H9 (cell line): ENCODE measurements at regions not wholly inside any gene's neighbourhood (a gene's known extent, or its start where the extent isn't known, plus 50 kb on each side); places are given as distances from the start of the nearest gene placed in this dataset.

ENCODE experiments used
- DNase-seq: peaks from one replicate; pipeline ENCODE4 v3.0.0-alpha.2; 2017
- H2AFZ ChIP-seq: one replicate; pipeline ENCODE4 v1.6.1; 2013; ENCODE audit warnings: mild to moderate bottlenecking, low read length, control low read depth, moderate library complexity
- H2AK5ac ChIP-seq: 2 replicates; pipeline ENCODE4 v1.6.1; 2013; ENCODE audit warnings: low read length, control low read depth, mixed read lengths; ENCODE audit not compliant: insufficient read length
- H2BK120ac ChIP-seq: one replicate; pipeline ENCODE4 v1.6.1; 2013; ENCODE audit warnings: low read depth, mild to moderate bottlenecking, low read length, control low read depth, inconsistent platforms; ENCODE audit not compliant: poor library complexity, severe bottlenecking
- H2BK12ac ChIP-seq: 2 replicates; pipeline ENCODE4 v1.6.1; 2013; ENCODE audit warnings: low read length, control low read depth, mixed read lengths, low read depth; ENCODE audit not compliant: insufficient read length
- H2BK15ac ChIP-seq: 2 replicates; pipeline ENCODE4 v1.6.1; 2013; ENCODE audit warnings: low read depth, low read length, control low read depth
- H2BK20ac ChIP-seq: one replicate; pipeline ENCODE4 v1.6.1; 2013; ENCODE audit warnings: low read depth, mild to moderate bottlenecking, low read length, control low read depth, inconsistent platforms; ENCODE audit not compliant: poor library complexity, severe bottlenecking
- H2BK5ac ChIP-seq: 2 replicates; pipeline ENCODE4 v1.6.1; 2013; ENCODE audit warnings: low read length, control low read depth, mixed read lengths; ENCODE audit not compliant: insufficient read length
- H3K14ac ChIP-seq: 2 replicates; pipeline ENCODE4 v1.6.1; 2013; ENCODE audit warnings: low read length, control low read depth; ENCODE audit not compliant: insufficient read depth
- H3K18ac ChIP-seq: 2 replicates; pipeline ENCODE4 v1.6.1; 2013; ENCODE audit warnings: low read depth, mild to moderate bottlenecking, mixed read lengths, low read length, control low read depth; ENCODE audit not compliant: insufficient read length
- H3K23ac ChIP-seq: 2 replicates; pipeline ENCODE4 v1.6.1; 2013; ENCODE audit warnings: low read length, control low read depth, mixed read lengths, low read depth; ENCODE audit not compliant: insufficient read length
- H3K23me2 ChIP-seq: 2 replicates; pipeline ENCODE4 v1.6.1; 2013; ENCODE audit warnings: low read depth, mild to moderate bottlenecking, mixed read lengths, low read length, control low read depth; ENCODE audit not compliant: insufficient read length, poor library complexity, severe bottlenecking
- H3K27ac ChIP-seq: 2 replicates; pipeline ENCODE4 v1.5.1; 2013; ENCODE audit warnings: low read length, control low read depth, mixed read lengths, low read depth; ENCODE audit not compliant: insufficient read length
- H3K27me3 ChIP-seq: 2 replicates; pipeline ENCODE4 v1.6.1; 2013; ENCODE audit warnings: low read length, control low read depth, inconsistent platforms; ENCODE audit not compliant: insufficient read depth
- H3K4ac ChIP-seq: 2 replicates; pipeline ENCODE4 v1.6.1; 2013; ENCODE audit warnings: low read depth, mild to moderate bottlenecking, control low read depth, inconsistent platforms, low read length, moderate library complexity
- H3K4me1 ChIP-seq: 2 replicates; pipeline ENCODE4 v1.6.1; 2013; ENCODE audit warnings: low read length, control low read depth, inconsistent platforms; ENCODE audit not compliant: insufficient read depth
- H3K4me2 ChIP-seq: 2 replicates; pipeline ENCODE4 v1.6.1; 2013; ENCODE audit warnings: low read length, control low read depth, mixed read lengths; ENCODE audit not compliant: insufficient read length, insufficient read depth
- H3K56ac ChIP-seq: 2 replicates; pipeline ENCODE4 v1.6.1; 2013; ENCODE audit warnings: low read depth, mild to moderate bottlenecking, mixed read lengths, low read length, control low read depth; ENCODE audit not compliant: insufficient read length
- H3K79me1 ChIP-seq: 2 replicates; pipeline ENCODE4 v1.6.1; 2013; ENCODE audit warnings: low read depth, mild to moderate bottlenecking, moderate library complexity, low read length, control low read depth, inconsistent platforms; ENCODE audit not compliant: insufficient read depth, poor library complexity, severe bottlenecking
- H3K79me2 ChIP-seq: 2 replicates; pipeline ENCODE4 v1.6.1; 2013; ENCODE audit warnings: low read length, control low read depth, inconsistent platforms; ENCODE audit not compliant: insufficient read depth
- H3K9ac ChIP-seq: 2 replicates; pipeline ENCODE4 v1.6.1; 2013; ENCODE audit warnings: low read length, control low read depth, mixed read lengths; ENCODE audit not compliant: insufficient read length; ENCODE audit errors: extremely low read depth
- H3K9me3 ChIP-seq: one replicate; pipeline ENCODE4 v1.6.1; 2013; ENCODE audit warnings: low read depth, low read length, inconsistent platforms; ENCODE audit not compliant: control insufficient read depth
- H3T11ph ChIP-seq: one replicate; pipeline ENCODE4 v1.6.1; 2013; ENCODE audit warnings: mild to moderate bottlenecking, low read length, control low read depth, inconsistent platforms
- H4K20me1 ChIP-seq: one replicate; pipeline ENCODE4 v1.6.1; 2013; ENCODE audit not compliant: control insufficient read depth, insufficient read length, insufficient read depth
- H4K5ac ChIP-seq: 2 replicates; pipeline ENCODE4 v1.6.1; 2013; ENCODE audit warnings: low read depth, mild to moderate bottlenecking, mixed read lengths, low read length, control low read depth; ENCODE audit not compliant: insufficient read length
- H4K8ac ChIP-seq: replicated peaks from 2 replicates; pipeline ENCODE4 v1.6.1; 2013; ENCODE audit warnings: low read length, control low read depth, mixed read lengths, low read depth; ENCODE audit not compliant: insufficient read length
- H4K91ac ChIP-seq: 2 replicates; pipeline ENCODE4 v1.6.1; 2013; ENCODE audit warnings: low read depth, mild to moderate bottlenecking, moderate library complexity, mixed read lengths, low read length, control low read depth; ENCODE audit not compliant: insufficient read length
- H3K27ac Mint-ChIP-seq, 3 experiments: 2 replicates in 2 of 3; 3 replicates in 1 of 3; pipeline ENCODE4 v1.8.0; 2020 to 2021; ENCODE audit warnings: mixed read lengths in 3 of 3, mild to moderate bottlenecking in 1 of 3, moderate library complexity in 1 of 3
- H3K27me3 Mint-ChIP-seq: 2 replicates; pipeline ENCODE4 v1.8.0; 2021; ENCODE audit warnings: low read depth, mild to moderate bottlenecking, moderate library complexity, mixed read lengths
- H3K36me3 Mint-ChIP-seq, 3 experiments: 2 replicates in 2 of 3; 3 replicates in 1 of 3; pipeline ENCODE4 v1.8.0; 2020 to 2021; ENCODE audit warnings: low read depth in 3 of 3, mixed read lengths in 3 of 3; ENCODE audit not compliant: insufficient read depth in 1 of 3
- H3K4me1 Mint-ChIP-seq, 2 experiments: 2 replicates each; pipeline ENCODE4 v1.8.0; 2020; ENCODE audit warnings: mixed read lengths in 2 of 2
- H3K4me3 Mint-ChIP-seq, 2 experiments: 2 replicates in 1 of 2; 3 replicates in 1 of 2; pipeline ENCODE4 v1.8.0; 2020 to 2021; ENCODE audit warnings: mild to moderate bottlenecking in 2 of 2, mixed read lengths in 2 of 2, moderate library complexity in 1 of 2
- H3K9me3 Mint-ChIP-seq, 2 experiments: 2 replicates in 1 of 2; 3 replicates in 1 of 2; pipeline ENCODE4 v1.8.0; 2020; ENCODE audit warnings: mild to moderate bottlenecking in 2 of 2, mixed read lengths in 2 of 2, moderate library complexity in 1 of 2
- WGBS: extraction: QIAGEN DNeasy Blood & Tissue Kit; methylation state at CpG from one replicate; pipeline ENCODE4 v1.1.7; 2013; ENCODE audit warnings: missing lambda C conversion rate, low lambda C conversion rate, mixed read lengths; ENCODE audit not compliant: insufficient read length; ENCODE audit errors: extremely low coverage; 5-methylcytosine and 5-hydroxymethylcytosine counted together
- TF ChIP-seq, protein P1 (sequence below): fragments of 200-600 bp; sonication (generic); conservative IDR thresholded peaks from 3 replicates; pipeline ENCODE4 v1.8.0; 2021; ENCODE audit warnings: antibody characterized with exemption, mild to moderate bottlenecking

DNA sequence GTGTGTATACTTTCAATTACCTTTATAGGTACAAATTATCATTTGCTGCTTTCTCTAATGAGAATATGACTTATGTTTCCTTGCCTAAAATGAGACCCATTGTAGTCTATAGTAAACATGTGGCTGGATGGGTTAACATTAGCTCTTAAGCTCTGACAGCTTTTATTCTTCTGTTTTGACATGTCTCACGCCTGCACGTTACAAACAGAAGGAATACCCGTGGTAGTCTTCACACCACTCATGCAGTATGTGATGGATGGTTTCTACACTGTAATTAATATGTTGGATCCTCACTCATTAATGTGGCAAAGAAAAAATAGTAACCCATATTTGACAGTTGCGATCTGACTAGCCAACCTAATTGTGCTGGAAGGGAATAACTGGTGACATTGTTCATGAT lies 133.4 kb upstream of the MITF start:
- no peak overlapping the region for H3K4me2 ChIP-seq
- H4K20me1 ChIP-seq, result no peaks in the 10 kb centered on the region
- H2BK12ac ChIP-seq, result no peak overlapping the region
- no peak overlapping the region for H4K8ac ChIP-seq
- no peaks in the 10 kb centered on the region for H3K79me2 ChIP-seq
- H3K79me1 ChIP-seq, result no peaks in the 10 kb centered on the region
- no peak overlapping the region for H2BK5ac ChIP-seq
- H3K4ac ChIP-seq, result no peak overlapping the region
- H3K9me3 Mint-ChIP-seq, result peaks cover 9 to 13% of the 10 kb centered on the region in 2 experiments; a peak in 4 of 5 replicates
- H3K23me2 ChIP-seq, result no peaks in the 10 kb centered on the region
- no peak overlapping the region for H3K14ac ChIP-seq
- H3T11ph ChIP-seq, result no peak overlapping the region
- H4K91ac ChIP-seq, result no peak overlapping the region
- H2AK5ac ChIP-seq, result no peak overlapping the region
- no peak overlapping the region for H3K18ac ChIP-seq
- H3K9ac ChIP-seq, result no peak overlapping the region
- no peaks in the 10 kb centered on the region for H3K4me1 ChIP-seq
- H3K4me1 Mint-ChIP-seq, result peaks cover 0 to 8% of the 10 kb centered on the region in 2 experiments; a peak in 1 of 4 replicates
- no peak overlapping the region for H2BK120ac ChIP-seq
- H3K56ac ChIP-seq, result no peak overlapping the region
- H2BK20ac ChIP-seq, result no peak overlapping the region
- no peak overlapping the region for H3K4me3 Mint-ChIP-seq
- H3K27me3 ChIP-seq, result no peaks in the 10 kb centered on the region
- H3K27ac Mint-ChIP-seq, result no peak overlapping the region
- H3K23ac ChIP-seq, result no peak overlapping the region
- H4K5ac ChIP-seq, result no peak overlapping the region
- no peak overlapping the region for H3K27ac ChIP-seq
- H3K9me3 ChIP-seq, result no peaks in the 10 kb centered on the region
- no CpG with 5 or more reads among the region's 4 CpGs for WGBS
- no peak for DNase-seq
- no peak overlapping the region for H2BK15ac ChIP-seq
- peaks cover 22% of the 10 kb centered on the region for H3K27me3 Mint-ChIP-seq
- TF ChIP-seq, protein P1, sequence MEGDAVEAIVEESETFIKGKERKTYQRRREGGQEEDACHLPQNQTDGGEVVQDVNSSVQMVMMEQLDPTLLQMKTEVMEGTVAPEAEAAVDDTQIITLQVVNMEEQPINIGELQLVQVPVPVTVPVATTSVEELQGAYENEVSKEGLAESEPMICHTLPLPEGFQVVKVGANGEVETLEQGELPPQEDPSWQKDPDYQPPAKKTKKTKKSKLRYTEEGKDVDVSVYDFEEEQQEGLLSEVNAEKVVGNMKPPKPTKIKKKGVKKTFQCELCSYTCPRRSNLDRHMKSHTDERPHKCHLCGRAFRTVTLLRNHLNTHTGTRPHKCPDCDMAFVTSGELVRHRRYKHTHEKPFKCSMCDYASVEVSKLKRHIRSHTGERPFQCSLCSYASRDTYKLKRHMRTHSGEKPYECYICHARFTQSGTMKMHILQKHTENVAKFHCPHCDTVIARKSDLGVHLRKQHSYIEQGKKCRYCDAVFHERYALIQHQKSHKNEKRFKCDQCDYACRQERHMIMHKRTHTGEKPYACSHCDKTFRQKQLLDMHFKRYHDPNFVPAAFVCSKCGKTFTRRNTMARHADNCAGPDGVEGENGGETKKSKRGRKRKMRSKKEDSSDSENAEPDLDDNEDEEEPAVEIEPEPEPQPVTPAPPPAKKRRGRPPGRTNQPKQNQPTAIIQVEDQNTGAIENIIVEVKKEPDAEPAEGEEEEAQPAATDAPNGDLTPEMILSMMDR, result no peak
- peaks cover under 1 to 9% (median 8%) of the 10 kb centered on the region in 3 experiments; a peak in 5 of 7 replicates for H3K36me3 Mint-ChIP-seq
- no peak overlapping the region for H2AFZ ChIP-seq
